GM19238 (cell line): ENCODE measurements at regions not wholly inside any gene's neighbourhood (a gene's known extent, or its start where the extent isn't known, plus 50 kb on each side); places are given as distances from the start of the nearest gene placed in this dataset.
"Not testable (repeated sequence)": the region's sequence is repeated elsewhere in the genome, so short reads cannot be mapped to it uniquely, and the experiment has no call there.

Source experiments
- DNase-seq: peaks from one replicate; pipeline ENCODE4 v3.0.0; 2011; ENCODE audit warnings: low spot score; ENCODE audit not compliant: insufficient read length

DNA sequence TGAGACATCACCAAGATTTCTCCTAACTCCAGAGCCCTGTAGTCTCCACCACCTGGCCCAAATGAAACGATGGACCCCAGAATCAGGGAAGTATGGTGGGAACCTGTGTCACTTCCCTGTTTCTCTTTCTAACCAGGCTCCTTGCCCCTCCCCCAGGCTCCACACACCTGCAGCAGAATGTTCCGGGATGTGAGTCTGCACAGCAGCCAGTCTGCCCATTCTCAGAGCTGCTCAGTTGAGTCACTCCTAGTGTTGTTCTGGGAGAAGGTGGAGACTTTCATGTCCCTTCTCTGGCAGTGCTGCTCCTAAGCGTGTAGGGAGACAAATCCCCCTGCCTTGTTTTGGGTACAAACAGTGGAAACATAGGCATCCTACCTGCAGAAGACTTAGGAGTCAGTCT is 76.0 kb upstream of the XPA start:
- no peak for DNase-seq

DNA sequence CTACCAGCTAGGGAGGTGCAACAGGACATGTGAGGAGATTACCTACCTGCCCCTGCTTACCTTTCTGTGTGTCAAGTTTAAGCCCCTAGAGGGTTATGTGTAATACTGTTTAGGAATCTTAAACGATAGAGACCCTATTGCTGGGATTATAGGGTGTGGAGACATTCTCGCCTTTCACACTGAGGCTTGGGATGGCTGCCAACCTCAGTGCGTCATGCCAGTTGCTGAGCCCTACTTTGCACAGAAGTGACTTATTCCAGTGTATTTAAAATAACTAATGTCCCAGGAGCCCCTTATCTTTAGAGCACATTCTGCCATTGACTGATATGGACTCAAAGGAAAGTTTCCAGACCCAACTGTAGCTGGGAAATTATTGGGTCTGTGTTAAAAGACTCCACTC is 76.6 kb upstream of the XPA start:
- DNase-seq, result no peak

DNA sequence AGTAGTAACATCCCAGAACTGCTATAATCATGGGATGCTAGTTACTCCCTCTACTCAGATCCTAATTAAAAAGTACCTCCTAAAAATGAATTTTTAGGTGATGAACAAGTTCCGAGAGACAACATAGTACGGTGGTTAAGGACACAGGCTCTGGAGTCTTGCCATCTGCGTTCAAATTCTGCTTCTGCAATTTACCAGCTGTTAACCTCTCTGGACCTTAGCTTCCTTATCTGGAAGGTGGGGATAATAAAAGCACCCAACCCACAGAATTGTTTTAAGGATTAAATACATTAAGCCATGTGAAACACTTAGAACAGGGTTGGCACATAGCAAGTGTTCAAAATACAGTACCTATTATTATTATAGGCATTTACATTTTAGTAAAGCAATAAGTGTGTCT is 77.5 kb upstream of the XPA start:
- no peak for DNase-seq

DNA sequence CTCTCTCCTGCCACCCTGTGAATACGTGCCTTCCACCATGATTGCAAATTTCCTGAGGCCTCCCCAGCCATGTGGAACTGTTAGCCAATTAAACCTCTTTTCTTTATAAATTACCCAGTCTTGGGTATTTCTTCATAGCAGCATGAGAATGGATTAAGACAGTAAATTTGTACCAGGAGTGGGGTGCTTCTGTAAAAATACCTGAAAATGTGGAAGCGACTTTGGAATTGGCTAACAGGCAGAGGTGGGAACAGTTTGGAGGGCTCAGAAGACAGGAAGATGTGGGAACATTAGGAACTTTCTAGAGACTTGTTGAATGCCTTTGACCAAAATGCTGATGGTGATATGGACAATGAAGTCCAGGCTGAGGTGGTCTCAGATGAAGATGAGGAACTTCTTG is 74.3 kb upstream of the FOXE1 start:
- DNase-seq, result not testable (repeated sequence)

DNA sequence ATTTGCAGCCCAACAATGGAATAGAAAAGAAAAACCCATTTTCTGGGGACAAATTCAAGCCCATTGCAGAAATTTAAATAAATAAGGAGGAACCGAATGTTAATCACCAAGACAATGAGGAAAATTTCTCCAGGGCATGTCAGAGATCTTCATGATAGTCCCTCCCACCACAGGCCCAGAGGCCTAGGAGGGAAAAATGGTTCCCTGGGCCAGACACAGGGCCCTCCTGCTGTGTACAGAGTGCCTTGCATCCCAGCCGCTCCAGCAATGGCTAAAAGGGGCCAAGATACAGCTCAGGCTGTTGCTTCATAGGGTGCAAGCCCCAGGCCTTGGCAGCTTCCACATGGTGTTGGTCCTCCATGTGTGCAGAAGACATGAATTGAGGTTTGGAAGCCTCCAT is 73.4 kb upstream of the FOXE1 start:
- DNase-seq, result no peak

DNA sequence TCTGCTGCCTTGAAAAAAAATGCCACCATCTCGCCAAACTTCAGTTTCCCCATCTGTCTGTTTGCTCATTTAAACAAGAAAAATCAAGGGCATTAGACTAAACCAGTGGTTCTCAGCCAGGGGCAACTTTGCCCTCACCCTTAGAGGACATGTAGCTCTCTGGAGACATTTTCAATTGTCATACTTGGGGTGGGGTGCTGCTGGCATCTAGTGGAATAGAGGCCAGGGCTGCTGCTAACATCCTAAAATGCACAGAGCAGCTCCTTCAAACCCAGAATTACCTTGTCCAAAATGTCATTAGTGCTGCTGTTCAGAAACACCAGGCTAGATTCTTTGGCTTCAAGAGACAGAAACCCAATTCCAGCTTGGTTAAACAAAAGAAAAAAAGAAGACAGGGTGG is 71.1 kb upstream of the FOXE1 start:
- no peak for DNase-seq

DNA sequence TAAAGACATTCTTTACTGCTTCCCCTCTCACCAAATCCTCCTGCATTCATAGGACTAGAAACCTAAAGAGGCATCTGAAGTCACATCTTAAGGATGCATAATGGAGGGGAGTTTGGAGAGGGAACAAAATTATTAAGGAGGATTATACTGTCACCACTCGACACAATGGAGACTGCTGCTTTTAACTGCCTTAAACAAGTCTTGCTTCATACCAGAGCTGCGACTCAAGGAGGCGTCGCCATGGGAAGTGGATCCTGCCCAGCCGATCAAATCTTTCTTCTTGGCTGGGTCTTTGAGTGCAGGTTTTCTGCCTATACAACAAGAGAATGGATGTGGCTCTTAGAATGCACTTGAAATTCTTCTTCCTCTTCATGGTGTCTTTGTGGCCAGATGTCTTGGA is 66.7 kb upstream of the FOXE1 start:
- no peak for DNase-seq

DNA sequence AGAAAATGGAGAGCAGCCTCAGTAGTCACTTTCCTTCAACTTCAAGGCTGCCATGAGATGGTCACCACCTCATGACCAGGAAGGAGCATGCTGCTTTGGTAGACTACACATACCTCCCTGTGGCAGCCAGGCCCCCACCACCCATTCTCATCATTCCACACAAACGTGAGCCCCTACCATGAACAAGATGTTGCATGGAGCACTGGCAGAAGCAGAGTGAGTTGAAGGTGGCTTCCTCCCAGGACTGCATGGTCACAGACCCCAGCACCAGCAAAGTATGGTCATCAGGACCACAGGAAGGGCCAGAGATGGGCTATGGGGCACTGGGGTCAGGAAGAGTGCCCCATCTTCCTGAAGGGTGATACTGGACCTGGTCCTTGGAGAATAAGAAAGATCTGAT is 65.5 kb upstream of the FOXE1 start:
- no peak for DNase-seq

DNA sequence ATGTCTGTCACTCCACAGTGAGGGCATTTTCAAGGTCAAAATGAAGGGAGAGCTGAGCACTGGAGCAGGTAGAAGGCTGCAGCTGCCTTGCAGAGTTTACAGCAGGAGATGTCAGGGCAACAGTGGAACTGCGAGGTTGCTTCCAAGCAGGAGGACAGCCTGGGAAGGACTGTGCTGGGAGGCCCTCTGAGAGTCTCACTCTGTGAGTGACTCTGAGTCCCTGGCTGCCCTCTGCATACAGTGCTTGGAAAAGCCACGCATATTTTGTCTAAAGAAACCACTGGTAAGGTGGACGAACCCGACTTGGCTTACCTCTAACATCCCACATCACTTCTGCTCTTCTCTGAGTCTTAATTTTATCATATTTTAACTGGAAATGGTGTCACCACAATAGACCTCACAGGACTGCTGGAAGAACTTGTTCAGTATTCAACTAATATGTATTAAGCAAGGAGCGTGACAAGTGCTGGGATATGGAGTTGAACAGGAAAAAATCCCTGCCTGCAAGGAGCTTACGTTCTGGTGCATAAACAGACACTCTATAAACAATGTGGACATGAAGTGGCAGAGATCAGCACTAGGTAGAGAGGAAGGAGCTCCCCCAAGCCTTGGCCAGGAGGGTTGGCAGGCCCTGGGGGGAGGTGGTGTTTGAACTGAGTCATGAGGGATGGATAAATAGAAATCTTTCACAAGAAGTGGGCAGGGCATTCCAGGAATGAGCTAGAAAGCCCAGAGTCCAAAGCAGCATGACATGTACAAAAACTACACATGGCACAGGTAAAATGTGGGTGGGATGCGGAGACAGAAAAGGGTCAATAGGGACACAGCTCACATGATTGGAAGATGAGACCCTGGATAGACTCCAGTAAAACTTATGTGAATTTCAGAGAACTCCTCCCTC is 64.0 kb upstream of the FOXE1 start:
- no peak for DNase-seq

DNA sequence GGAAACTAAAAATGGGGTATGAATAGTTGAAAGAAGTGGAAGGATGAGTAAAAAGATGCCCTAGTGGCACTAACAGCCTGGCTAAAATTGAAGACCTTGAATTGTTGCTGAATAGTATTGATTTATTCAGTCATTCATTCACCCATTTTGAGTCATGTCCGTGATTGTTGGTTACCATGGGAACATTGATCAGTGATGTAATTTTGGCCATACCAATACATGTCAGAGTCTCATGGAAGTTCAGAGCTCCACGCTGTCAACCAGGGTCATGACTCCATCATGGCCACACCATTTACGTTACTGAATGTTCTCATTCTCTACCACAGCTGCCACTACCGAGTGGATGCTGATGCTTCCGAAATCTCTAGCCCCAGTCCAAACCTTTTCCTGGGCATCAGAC is 62.5 kb upstream of the FOXE1 start:
- no peak for DNase-seq

DNA sequence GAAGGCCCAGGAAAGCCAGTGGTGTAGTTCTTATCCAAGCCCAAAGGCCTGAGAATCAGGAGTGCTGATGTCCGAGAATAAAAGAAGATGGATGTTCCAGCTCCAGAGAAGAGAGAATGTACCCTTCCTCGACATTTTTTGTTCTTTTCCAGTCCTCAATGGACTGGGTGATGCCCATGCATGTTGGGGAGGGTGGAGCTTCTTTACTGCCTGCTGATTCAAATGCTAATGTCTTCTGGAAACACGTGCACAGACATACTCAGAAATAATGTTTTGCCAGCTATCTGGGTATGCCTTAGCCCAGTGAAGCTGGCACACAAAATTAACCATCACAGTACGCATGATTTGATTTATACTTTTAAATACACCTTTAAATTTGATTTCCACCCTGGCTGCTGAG is 61.5 kb upstream of the FOXE1 start:
- no peak for DNase-seq

DNA sequence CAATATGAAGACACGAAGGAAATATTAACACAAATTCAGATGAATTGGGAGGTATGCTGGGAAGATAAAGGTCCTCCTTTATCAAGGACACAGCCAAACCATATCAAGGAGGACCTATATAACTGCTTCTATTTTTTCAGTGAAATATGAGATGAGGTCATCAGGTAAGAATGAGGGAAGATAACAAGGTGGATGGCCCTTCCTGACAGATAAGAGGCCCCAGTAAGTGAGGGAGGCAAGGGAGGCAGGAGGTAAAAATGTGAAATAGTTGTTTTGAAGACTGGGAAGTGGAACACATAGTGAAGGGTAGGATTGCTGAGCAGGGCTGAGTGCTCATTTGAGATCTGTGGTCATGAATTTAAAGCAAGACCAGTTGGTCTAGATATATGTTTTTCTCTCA is 60.0 kb upstream of the FOXE1 start:
- no peak for DNase-seq

DNA sequence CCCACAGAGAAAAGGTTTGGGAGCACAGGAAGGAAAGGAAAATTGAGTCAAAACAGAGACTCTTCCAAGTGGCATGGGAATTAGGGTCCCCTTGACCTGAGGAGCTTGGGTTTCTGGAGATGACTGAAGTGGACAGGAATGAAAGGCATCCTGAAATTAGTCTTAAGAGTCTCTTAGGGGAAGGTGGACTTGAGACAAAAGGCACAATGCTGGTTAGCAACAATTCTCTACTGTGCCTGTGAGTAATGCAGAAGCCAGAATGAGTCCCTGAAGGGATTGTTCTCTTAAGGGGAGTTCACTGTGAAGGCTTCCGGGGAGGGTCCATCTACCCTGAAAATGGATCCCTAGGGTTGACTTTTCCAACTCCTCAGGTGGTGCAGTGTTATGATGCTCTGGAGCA is 58.4 kb upstream of the FOXE1 start:
- DNase-seq, result no peak

DNA sequence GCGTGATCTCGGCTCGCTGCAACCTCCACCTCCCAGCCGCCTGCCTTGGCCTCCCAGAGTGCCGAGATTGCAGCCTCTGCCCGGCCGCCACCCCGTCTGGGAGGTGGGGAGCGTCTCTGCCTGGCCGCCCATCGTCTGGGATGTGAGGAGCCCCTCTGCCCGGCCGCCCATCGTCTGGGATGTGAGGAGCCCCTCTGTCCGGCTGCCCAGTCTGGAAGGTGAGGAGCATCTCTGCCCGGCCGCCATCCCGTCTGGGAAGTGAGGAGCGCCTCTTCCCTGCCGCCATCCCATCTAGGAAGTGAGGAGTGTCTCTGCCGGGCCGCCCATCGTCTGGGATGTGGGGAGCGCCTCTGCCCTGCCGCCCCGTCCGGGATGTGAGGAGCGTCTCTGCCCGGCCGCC is 56.9 kb upstream of the FOXE1 start:
- DNase-seq, result not testable (repeated sequence)

DNA sequence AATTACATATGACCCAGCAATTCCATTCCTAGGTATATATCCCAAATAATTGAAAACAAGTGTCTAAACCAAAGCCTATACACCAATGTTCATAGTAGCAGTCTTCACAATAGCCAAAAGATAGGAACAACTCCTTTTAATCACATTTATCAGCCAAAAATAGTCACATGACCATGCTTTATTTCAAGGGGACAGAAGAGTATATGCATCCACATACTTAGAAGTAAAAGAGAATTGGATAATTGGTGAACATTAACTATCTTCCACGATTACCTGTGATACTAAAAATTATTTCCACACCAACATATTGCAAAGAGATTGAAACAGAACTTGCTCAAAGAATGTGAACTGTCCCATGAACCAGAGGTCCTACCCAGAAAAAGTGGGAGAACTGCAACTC is 51.8 kb upstream of the FOXE1 start:
- no peak for DNase-seq

DNA sequence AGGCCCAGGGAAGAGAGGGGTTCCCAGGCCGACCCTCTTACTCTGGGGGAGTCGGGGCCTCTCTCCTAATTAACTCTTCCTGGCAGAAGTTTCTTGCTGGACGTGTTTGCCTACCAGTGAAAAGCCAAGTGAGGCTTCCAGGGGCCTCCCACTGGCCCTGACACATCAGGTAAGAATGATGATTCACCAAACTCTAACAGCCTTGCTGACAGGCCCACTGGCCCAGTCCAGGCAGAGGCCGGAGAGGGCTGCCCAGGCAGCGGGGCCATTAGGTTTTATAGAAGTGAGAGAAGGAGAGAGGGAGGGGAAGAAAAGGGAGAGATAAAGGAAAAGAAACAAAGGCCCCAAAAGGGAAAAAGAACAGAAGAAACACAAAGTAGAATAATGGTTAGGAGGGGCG is 50.8 kb upstream of the FOXE1 start:
- DNase-seq, result no peak

DNA sequence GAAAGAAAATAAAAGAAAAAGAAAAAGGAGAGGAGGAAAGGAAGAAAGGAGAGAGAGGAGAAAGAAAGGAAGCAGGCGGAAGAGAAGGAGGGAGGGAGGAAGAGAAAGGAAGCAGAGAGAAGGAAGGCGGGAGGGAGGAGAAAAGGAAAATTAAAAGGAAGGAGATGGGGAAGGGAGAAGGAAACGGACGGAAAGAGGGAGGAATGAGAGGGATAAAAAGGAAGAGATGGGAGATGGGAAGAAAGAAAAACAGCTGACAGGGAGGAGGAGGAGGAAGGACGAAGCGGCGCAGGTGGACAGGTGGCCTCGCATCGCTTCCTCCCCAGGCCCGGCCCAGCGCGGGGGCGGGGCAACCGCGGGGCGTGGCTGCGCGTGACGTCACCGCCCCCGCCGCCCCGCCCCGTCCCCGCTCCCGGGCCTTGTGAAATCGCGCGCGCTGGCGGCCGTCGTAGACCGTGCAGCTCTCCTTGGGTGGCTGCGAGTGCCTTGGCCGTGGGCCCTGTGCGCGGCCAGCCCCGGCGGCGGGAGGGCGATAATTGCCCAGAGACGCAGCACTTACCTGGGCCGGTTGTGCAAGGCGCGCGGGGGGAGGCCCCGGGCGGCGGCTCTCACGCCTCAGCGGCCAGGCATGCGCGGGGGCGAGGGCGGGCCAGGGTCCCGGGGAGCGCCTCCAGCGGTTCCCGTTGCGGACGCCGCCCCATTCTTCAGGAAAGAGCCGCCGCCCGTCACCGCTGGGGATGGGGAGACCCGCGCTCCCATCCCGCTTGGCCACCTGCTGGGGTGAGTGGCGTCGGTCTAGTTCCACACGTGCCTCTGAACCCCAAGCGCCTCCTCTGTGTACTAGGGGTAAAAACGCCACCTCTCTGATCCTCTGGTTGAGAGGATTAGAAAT is 49.6 kb upstream of the FOXE1 start:
- DNase-seq, result peak; percentile 73
